T-helper 2 cell (primary cell): ENCODE measurements at regions not wholly inside any gene's neighbourhood (a gene's known extent, or its start where the extent isn't known, plus 50 kb on each side); places are given as distances from the start of the nearest gene placed in this dataset.

Source experiments
- DNase-seq, 5 experiments: peaks; one replicate each; pipeline versions ENCODE4 v3.0.0 to v3.0.0-alpha.2; 2012 to 2022

- no peak for DNase-seq
Measured at GRCh38 chr12:92650228-92650822, 52.5 kb upstream of the PLEKHG7 start.

- peak in 4 of 5 experiments; percentile 7 to 73 (median 34) for DNase-seq
Measured at GRCh38 chr12:92649511-92650227, 53.1 kb upstream of the PLEKHG7 start.

GRCh38 chr12:92648242-92649031, 54.4 kb upstream of the PLEKHG7 start:
- DNase-seq, result no peak

- DNase-seq, result no peak
Measured at GRCh38 chr12:92641291-92641690, 61.5 kb upstream of the PLEKHG7 start.

- no peak for DNase-seq
Measured at GRCh38 chr12:92640691-92641090, 62.1 kb upstream of the PLEKHG7 start.

- DNase-seq, result no peak
Measured at GRCh38 chr12:92639017-92639416, 63.8 kb upstream of the PLEKHG7 start.

GRCh38 chr12:92634730-92635129, 68.1 kb upstream of the PLEKHG7 start:
- DNase-seq, result no peak

GRCh38 chr12:92634202-92634601, 68.6 kb upstream of the PLEKHG7 start:
- DNase-seq, result no peak

GRCh38 chr12:92630968-92631367, 71.8 kb upstream of the PLEKHG7 start:
- no peak for DNase-seq

GRCh38 chr12:92629349-92630065, 73.3 kb upstream of the PLEKHG7 start:
- no peak for DNase-seq

GRCh38 chr12:92628476-92628875, 74.3 kb upstream of the PLEKHG7 start:
- DNase-seq, result no peak

GRCh38 chr12:92627511-92627910, 75.3 kb upstream of the PLEKHG7 start:
- no peak for DNase-seq

- DNase-seq, result no peak
Measured at GRCh38 chr12:92625639-92626310, 77.0 kb upstream of the PLEKHG7 start.

GRCh38 chr12:92624236-92624635, 78.6 kb upstream of the PLEKHG7 start:
- DNase-seq, result no peak

- DNase-seq, result no peak
Measured at GRCh38 chr12:92623386-92623785, 79.4 kb upstream of the PLEKHG7 start.

- no peak for DNase-seq
Measured at GRCh38 chr12:92621833-92622232, 81.0 kb upstream of the PLEKHG7 start.

- no peak for DNase-seq
Measured at GRCh38 chr12:92621312-92621711, 81.5 kb upstream of the PLEKHG7 start.

- DNase-seq, result no peak
Measured at GRCh38 chr12:92619730-92620684, 82.8 kb upstream of the PLEKHG7 start.

- no peak for DNase-seq
Measured at GRCh38 chr12:92619026-92619425, 83.8 kb upstream of the PLEKHG7 start.

- DNase-seq, result no peak
Measured at GRCh38 chr12:92615703-92616102, 87.1 kb upstream of the PLEKHG7 start.

- DNase-seq, result no peak
Measured at GRCh38 chr12:92615086-92615485, 87.7 kb upstream of the PLEKHG7 start.
